ENCODE measurements at regions not wholly inside any gene's neighbourhood (a gene's known extent, or its start where the extent isn't known, plus 50 kb on each side); places are given as distances from the start of the nearest gene placed in this dataset.

DNA sequence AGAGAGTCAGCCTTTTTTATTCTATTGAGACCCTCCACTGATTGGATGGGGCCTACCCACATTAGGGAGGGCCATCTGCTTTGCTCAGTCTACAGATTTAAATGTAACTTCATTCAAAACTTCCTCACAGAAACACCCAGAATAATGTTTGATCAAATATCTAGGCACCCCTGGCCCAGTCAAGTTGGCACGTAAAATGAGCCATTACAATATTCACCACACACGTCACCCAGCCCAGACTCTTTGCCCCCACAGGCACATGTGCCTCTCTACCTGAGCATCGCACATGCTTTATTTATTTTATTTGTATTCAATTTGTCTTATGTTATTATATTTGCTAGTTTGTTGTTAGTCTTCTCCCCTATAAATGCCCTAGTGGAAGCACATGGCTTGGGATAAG, 70.9 kb upstream of the EYA2 start:
- TF ChIP-seq, protein P1, sequence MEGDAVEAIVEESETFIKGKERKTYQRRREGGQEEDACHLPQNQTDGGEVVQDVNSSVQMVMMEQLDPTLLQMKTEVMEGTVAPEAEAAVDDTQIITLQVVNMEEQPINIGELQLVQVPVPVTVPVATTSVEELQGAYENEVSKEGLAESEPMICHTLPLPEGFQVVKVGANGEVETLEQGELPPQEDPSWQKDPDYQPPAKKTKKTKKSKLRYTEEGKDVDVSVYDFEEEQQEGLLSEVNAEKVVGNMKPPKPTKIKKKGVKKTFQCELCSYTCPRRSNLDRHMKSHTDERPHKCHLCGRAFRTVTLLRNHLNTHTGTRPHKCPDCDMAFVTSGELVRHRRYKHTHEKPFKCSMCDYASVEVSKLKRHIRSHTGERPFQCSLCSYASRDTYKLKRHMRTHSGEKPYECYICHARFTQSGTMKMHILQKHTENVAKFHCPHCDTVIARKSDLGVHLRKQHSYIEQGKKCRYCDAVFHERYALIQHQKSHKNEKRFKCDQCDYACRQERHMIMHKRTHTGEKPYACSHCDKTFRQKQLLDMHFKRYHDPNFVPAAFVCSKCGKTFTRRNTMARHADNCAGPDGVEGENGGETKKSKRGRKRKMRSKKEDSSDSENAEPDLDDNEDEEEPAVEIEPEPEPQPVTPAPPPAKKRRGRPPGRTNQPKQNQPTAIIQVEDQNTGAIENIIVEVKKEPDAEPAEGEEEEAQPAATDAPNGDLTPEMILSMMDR (conservative IDR thresholded peaks at IDR 0.05; ENCODE audit: low read length), result no peak
- DNase-seq (ENCODE audit: low read depth), result no peak
- H3K4me3 ChIP-seq (ENCODE audit: low read length), result no peak overlapping the region

DNA sequence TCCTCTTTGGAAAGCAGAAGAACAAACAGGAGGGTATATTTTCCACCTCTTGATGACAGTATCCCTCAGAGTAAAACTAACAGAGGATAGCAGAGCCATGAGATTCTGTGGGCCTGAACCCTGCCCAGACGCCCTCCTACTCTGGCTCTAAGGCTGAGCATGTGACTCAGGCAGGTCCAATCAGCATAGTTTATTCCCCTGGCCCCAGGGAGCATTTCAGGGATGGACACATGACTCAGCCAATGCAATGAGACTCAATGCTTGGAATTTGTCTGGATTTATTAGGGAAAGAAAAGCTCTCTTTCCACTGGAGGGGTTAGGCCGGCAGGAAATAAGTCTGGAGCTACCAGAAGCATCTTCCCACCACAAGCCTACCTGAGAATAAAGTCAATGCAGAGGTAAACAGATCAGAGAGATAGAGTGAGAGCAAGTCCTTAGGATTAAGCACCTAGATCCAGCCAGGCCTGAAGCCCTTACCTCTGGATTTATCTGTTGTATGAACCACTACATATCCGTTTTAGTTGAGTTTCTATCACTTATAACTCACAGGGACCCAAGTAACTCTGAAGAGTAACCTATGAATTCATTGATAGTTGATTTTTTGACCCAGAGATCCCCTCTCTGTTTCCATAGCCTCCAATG, 68.2 kb upstream of the EYA2 start:
- DNase-seq (ENCODE audit: low read depth), result peak; percentile 52
- TF ChIP-seq, protein P1 (conservative IDR thresholded peaks at IDR 0.05; ENCODE audit: low read length), result no peak
- no peak overlapping the region for H3K4me3 ChIP-seq (ENCODE audit: low read length)

DNA sequence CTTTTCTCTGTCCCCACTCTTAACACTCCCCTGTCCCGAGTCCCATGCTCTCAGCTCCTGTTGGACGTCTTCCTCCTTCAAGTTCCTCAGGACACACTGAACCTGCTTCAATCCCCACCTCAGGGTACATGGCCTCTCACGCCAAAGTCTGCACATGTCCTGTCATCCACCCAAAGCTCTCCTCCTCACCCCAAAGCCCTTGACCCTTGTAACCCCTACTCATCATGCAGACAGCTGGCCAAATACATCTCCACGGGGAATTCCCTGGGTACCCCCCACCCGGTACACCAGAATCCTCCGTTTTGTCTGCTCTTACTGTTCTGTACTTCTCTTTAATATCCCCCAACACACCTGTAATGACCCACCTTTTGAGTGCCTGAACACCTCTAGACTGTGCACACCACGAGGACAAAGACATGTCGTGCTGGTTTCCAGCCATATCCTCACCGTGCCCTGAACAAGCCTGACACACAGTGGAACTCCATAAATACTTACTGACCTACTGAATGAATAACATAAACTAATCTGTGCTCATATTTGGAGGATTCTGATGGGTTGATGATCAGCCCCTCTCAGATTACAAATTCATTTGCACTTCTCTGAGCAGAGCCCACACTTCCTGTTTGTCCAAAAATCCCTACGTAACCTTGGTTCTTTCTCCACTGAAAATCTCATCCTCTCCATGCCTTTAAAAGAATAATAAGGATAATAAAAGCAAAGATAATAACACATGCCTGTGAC, 66.8 kb upstream of the EYA2 start:
- no peak for DNase-seq (ENCODE audit: low read depth)
- TF ChIP-seq, protein P1 (conservative IDR thresholded peaks at IDR 0.05; ENCODE audit: low read length), result no peak
- H3K4me3 ChIP-seq (ENCODE audit: low read length), result no peak overlapping the region

DNA sequence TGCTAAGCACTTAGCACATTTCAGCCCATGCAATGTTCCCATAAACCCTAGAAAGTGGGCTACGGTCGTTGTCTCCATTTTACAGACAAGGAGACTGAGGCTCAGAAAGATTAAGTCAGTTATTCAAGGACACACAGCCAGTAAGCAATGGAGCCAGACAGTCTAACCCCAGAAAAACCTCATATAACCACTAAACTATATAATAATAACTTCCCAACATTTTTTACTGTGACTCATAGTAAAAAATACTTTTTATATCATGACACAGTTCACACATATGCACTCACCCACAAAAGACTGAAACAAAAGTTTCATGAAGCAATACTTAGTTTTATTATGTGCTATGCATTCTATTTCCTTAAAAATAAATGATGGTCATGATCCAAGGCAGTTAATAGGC, 66.2 kb upstream of the EYA2 start:
- TF ChIP-seq, protein P1 (conservative IDR thresholded peaks at IDR 0.05; ENCODE audit: low read length), result no peak
- DNase-seq (ENCODE audit: low read depth), result peak; percentile 83
- H3K4me3 ChIP-seq (ENCODE audit: low read length), result no peak overlapping the region

DNA sequence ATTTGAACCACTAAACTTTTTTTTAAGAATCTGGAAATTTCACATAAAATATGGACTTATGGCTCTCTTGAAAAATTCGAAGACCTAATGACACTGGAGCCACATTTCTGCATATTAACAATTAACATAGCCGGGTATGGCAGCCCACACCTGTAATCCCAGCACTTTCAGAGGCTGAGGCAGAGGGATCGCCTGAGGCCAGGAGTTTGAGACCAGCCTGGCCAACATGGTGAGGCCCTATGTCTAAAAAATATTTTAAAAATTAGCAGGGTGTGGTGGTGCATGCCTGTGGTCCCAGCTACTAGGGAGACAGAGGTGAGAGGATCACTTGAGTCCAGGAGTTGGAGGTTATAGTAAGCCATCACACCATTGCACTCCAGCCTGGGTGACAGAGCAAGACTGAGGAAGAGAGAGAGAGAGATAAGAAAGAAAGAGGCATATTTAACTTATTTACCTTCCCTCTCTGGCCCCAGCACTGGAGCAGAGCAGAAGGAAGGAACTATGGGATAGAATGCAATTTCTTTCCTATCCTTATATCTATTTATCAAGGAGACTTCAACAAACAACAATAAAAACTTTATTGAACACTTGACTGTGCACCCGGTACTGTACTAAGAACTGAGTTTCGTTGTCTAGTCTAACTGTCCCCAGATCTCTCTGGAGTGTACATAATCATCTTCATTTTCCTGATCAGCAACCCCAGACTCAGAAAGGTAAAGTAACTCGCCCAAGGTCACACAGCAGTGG, 63.6 kb upstream of the EYA2 start:
- TF ChIP-seq, protein P1 (conservative IDR thresholded peaks at IDR 0.05; ENCODE audit: low read length), result no peak
- DNase-seq (ENCODE audit: low read depth), result no peak
- H3K4me3 ChIP-seq (ENCODE audit: low read length), result no peak overlapping the region

DNA sequence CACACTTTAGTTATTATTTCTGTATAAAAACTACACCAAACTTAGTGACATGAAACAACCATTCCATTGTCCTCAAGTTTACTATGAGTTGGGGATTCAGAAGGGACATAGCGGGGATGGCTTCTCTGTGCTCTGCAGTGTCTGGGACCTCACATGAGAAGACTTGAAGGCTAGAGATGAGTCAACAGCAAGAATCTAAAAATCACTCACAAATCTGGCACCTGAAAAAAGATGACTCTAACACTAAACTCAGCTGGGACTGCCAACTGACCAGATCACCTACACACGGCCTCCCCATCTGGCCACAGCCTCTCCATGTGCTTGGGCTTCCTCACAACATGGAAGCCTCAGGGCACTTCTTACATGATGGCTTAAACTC, 63.0 kb upstream of the EYA2 start:
- no peak for DNase-seq (ENCODE audit: low read depth)
- no peak overlapping the region for H3K4me3 ChIP-seq (ENCODE audit: low read length)
- TF ChIP-seq, protein P1 (conservative IDR thresholded peaks at IDR 0.05; ENCODE audit: low read length), result no peak

Measured in AG10803 (cell line).